Upper lobe of right lung (tissue), 1 donor: ENCODE measurements at regions not wholly inside any gene's neighbourhood (a gene's known extent, or its start where the extent isn't known, plus 50 kb on each side); places are given as distances from the start of the nearest gene placed in this dataset.

Experiments
- ATAC-seq: fragments of 200-7000 bp; cut with Tn5 transposase; one replicate; pipeline ENCODE4 v1.9.1; 2020; ENCODE audit warnings: mild to moderate bottlenecking, moderate library complexity
- DNase-seq: peaks from one replicate; pipeline ENCODE4 v3.0.0-alpha.2; 2020
- H3K27ac ChIP-seq: fragments of 200-600 bp; one replicate; pipeline ENCODE4 v1.8.0; 2022
- H3K27me3 ChIP-seq: fragments of 200-600 bp; one replicate; pipeline ENCODE4 v1.8.0; 2022; ENCODE audit warnings: mild to moderate bottlenecking
- H3K36me3 ChIP-seq: fragments of 200-600 bp; one replicate; pipeline ENCODE4 v1.8.0; 2022
- H3K4me1 ChIP-seq: fragments of 200-600 bp; one replicate; pipeline ENCODE4 v1.8.0; 2022
- H3K4me3 ChIP-seq: fragments of 200-600 bp; one replicate; pipeline ENCODE4 v1.8.0; 2022; ENCODE audit warnings: mild to moderate bottlenecking
- H3K9me3 ChIP-seq: fragments of 200-600 bp; one replicate; pipeline ENCODE4 v1.8.0; 2022
- intact Hi-C: fragments of 100-400 bp; cut with DNase I; formaldehyde crosslinking; loops from one replicate; pipeline ENCODE4 v1.11.0; 2022
- TF ChIP-seq, protein P1 (sequence below): fragments of 200-600 bp; IDR thresholded peaks from one replicate; pipeline ENCODE4 v1.8.0; 2022; ENCODE audit warnings: antibody characterized with exemption
- donor health status: DM: no; HTN: yes; CAD: no; lungs with severe emphysema.

- Histone ChIP-seq H3K4me1 (peaks cover 37% of the 10 kb centered on the region), H3K9me3 (no peaks in the 10 kb centered on the region), H3K27me3 (no peaks in the 10 kb centered on the region), H3K36me3 (no peaks in the 10 kb centered on the region), H3K4me3 (no peak overlapping the region), H3K27ac (peak overlapping the region; percentile 4)
- TF ChIP-seq, protein P1, sequence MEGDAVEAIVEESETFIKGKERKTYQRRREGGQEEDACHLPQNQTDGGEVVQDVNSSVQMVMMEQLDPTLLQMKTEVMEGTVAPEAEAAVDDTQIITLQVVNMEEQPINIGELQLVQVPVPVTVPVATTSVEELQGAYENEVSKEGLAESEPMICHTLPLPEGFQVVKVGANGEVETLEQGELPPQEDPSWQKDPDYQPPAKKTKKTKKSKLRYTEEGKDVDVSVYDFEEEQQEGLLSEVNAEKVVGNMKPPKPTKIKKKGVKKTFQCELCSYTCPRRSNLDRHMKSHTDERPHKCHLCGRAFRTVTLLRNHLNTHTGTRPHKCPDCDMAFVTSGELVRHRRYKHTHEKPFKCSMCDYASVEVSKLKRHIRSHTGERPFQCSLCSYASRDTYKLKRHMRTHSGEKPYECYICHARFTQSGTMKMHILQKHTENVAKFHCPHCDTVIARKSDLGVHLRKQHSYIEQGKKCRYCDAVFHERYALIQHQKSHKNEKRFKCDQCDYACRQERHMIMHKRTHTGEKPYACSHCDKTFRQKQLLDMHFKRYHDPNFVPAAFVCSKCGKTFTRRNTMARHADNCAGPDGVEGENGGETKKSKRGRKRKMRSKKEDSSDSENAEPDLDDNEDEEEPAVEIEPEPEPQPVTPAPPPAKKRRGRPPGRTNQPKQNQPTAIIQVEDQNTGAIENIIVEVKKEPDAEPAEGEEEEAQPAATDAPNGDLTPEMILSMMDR = no peak
- intact Hi-C loops = no loop called here
- ATAC-seq (peak; percentile 83), DNase-seq (no peak)
Observed at GRCh38 chr10:29725133-29725720, 90.5 kb upstream of the SVIL start.

GRCh38 chr10:29723726-29724125 is 89.0 kb upstream of the SVIL start:
- no peaks in the 10 kb centered on the region for H3K36me3 ChIP-seq
- H3K27ac ChIP-seq = no peak overlapping the region
- peaks cover 37% of the 10 kb centered on the region for H3K4me1 ChIP-seq
- peaks cover 10% of the 10 kb centered on the region for H3K9me3 ChIP-seq
- no peak overlapping the region for H3K4me3 ChIP-seq
- TF ChIP-seq, protein P1 = no peak
- intact Hi-C loops = no loop called here
- DNase-seq (no peak), ATAC-seq (peak; percentile 18)
- no peaks in the 10 kb centered on the region for H3K27me3 ChIP-seq

GRCh38 chr10:29722777-29723176 is 88.0 kb upstream of the SVIL start:
- Histone ChIP-seq H3K27me3 (no peaks in the 10 kb centered on the region), H3K9me3 (peaks cover 10% of the 10 kb centered on the region), H3K4me3 (no peak overlapping the region), H3K4me1 (peaks cover 34% of the 10 kb centered on the region), H3K27ac (no peak overlapping the region), H3K36me3 (no peaks in the 10 kb centered on the region)
- no peak for DNase-seq
- intact Hi-C loops = no loop called here
- TF ChIP-seq, protein P1 = no peak
- ATAC-seq = no peak

GRCh38 chr10:29720149-29720548 is 85.4 kb upstream of the SVIL start:
- Histone ChIP-seq H3K9me3 (peaks cover 10% of the 10 kb centered on the region), H3K27ac (no peak overlapping the region), H3K36me3 (no peaks in the 10 kb centered on the region), H3K4me1 (peaks cover 24% of the 10 kb centered on the region), H3K27me3 (no peaks in the 10 kb centered on the region), H3K4me3 (no peak overlapping the region)
- intact Hi-C loops = no loop called here
- DNase-seq (no peak), ATAC-seq (no peak)
- TF ChIP-seq, protein P1 = no peak

DNA sequence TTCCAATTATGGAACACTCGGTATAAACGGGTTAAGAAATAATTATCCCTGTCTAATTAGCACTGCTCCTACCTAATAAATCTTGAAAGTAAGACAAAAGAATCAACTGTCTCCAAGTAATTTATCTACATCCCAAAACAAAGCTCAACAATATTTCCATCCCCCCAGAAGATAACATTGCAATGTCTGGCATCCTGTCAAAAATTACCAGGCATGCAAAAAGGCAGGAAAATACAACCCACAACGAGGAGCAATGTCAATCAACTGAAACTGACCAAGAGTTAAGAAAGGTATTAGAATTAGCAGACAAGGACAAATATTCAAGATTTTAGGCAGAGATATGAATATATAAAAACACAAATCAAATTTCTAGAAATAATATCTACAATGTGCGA is 84.5 kb upstream of the SVIL start:
- Histone ChIP-seq H3K36me3 (no peaks in the 10 kb centered on the region), H3K27ac (no peak overlapping the region), H3K4me1 (peaks cover 16% of the 10 kb centered on the region), H3K27me3 (no peaks in the 10 kb centered on the region), H3K4me3 (no peak overlapping the region), H3K9me3 (peaks cover 10% of the 10 kb centered on the region)
- DNase-seq (no peak), ATAC-seq (no peak)
- TF ChIP-seq, protein P1 = no peak
- intact Hi-C loops = no loop called here

DNA sequence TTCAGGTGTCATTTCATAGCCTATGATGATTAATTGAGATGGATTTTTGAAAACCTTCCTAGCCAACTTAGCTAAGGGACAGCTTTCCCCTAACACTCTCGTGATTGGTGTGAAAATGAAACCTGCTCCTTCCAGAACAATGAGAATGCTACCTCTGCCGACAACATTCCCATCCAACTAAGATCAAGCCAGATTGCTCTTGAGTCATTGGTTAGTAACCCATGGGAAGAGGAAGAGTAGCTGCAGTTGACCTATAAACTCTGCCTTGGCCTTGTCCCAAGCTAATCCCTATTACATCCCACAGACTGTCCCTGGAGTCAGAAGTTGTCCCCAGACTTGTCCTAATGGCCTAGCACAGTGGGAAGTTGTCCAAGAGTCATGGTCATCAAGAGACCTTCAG is 80.5 kb upstream of the SVIL start:
- no peak for DNase-seq
- Histone ChIP-seq H3K9me3 (peaks cover 10% of the 10 kb centered on the region), H3K27me3 (no peaks in the 10 kb centered on the region), H3K4me3 (no peak overlapping the region), H3K27ac (no peak overlapping the region), H3K36me3 (no peaks in the 10 kb centered on the region), H3K4me1 (peaks cover 3% of the 10 kb centered on the region)
- intact Hi-C loops = no loop called here
- TF ChIP-seq, protein P1 = no peak
- ATAC-seq = no peak
